Retinal pigment epithelial cell (primary cell): ENCODE measurements at regions not wholly inside any gene's neighbourhood (a gene's known extent, or its start where the extent isn't known, plus 50 kb on each side); places are given as distances from the start of the nearest gene placed in this dataset.

Source experiments
- DNase-seq: peaks from one replicate; pipeline ENCODE4 v3.0.0-alpha.2; 2010; ENCODE audit warnings: low read depth
- H3K4me3 ChIP-seq: 2 replicates; pipeline ENCODE4 v1.5.1; 2011; ENCODE audit warnings: mild to moderate bottlenecking, low read length, control low read depth, moderate library complexity
- TF ChIP-seq, protein P1 (sequence below): conservative IDR thresholded peaks from 2 replicates; pipeline ENCODE4 v1.5.1; 2011; ENCODE audit warnings: low read depth, low read length, control low read depth, inconsistent platforms

GRCh38 chr19:16023146-16023915 lies 53.0 kb upstream of the TPM4 start:
- no peak for DNase-seq
- no peak overlapping the region for H3K4me3 ChIP-seq
- TF ChIP-seq, protein P1, sequence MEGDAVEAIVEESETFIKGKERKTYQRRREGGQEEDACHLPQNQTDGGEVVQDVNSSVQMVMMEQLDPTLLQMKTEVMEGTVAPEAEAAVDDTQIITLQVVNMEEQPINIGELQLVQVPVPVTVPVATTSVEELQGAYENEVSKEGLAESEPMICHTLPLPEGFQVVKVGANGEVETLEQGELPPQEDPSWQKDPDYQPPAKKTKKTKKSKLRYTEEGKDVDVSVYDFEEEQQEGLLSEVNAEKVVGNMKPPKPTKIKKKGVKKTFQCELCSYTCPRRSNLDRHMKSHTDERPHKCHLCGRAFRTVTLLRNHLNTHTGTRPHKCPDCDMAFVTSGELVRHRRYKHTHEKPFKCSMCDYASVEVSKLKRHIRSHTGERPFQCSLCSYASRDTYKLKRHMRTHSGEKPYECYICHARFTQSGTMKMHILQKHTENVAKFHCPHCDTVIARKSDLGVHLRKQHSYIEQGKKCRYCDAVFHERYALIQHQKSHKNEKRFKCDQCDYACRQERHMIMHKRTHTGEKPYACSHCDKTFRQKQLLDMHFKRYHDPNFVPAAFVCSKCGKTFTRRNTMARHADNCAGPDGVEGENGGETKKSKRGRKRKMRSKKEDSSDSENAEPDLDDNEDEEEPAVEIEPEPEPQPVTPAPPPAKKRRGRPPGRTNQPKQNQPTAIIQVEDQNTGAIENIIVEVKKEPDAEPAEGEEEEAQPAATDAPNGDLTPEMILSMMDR, result no peak

DNA sequence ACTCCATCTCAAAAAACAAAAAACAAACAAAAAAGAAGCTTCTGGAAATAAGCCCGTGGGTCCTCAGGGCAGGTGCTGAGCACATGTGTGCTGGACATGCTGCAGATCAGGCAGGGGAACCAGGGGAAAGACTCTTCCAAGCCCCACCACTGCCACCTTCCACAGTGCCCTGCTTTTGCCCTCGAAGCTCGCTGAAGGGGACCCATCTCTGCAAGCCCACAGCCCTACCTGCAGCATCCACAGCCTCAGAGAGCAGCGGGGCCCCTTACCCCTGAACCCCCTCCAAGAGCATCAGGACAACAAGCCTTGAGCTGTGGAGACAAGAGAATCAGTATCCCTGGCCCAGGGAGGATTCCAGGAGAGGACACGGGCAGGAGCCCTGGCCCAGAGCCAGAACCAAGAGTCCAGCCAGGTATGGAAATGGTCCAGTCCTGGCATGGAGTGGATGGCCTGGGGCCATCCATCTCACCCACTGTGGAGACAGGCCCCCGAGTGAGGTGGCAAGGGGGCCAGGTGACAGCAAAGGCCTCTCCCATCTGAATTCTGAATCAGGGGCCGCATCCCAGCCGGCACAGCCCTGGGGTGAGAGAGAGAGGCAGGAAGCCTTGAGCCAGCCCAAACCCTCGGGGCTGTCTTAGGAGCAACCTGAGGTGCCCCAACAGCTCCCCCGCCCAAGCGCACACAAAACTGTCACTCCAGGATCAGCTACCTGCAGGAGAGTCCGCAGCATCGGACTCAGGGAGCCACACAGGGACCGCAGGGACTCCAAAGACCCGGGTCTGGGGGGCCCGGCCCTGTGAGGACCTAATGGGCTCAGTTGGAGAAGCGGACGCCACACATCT lies 51.8 kb upstream of the TPM4 start:
- TF ChIP-seq, protein P1, result no peak
- no peak overlapping the region for H3K4me3 ChIP-seq
- no peak for DNase-seq

DNA sequence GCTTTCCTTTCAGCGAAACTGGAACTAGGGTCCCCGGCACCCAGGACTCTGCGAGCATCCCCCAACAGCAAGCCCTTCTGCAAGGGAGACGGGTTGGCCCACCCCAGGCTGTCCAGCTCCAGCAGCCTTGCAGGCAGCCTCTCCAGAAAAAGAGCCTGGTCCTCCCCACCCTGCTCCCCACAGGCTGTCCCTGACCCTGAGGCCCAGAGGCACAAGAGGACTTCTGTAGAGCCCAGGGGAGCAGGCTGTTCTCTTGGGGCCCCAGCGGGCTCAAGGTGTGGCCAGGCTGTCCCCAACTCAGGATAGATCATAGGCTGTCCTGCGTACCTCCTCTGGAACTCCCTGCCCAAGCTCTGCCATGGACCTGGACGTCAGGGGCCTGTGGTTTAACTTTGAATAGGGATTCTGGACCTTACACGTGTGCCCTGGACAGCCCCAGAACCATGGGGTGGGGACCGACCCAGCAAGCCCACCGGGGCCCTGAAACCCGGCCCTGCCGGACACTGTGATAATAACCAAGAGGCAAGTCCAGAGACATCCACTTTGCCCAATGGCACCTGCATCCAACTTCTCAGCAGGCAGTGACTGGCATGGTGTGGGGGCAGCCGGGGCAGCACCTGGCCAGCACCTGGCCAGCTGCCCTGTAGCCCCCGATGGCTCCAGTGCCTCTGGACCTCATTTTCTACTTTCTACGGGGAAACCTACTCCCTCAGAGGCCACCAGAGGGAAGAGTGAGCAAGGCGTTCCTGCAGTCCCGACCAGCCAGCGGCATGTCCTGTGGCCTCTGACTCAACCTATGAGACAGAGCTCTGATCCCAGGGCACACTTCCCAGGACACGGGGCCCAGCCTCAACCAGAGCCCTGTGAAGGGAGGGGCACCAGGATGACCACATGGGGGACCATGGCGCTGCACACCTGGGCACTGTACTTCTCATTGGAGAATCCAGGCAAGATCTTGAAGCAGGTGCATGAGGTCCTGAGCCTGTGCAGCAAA lies 50.9 kb upstream of the TPM4 start:
- no peak overlapping the region for H3K4me3 ChIP-seq
- peak; percentile 11 for DNase-seq
- TF ChIP-seq, protein P1, result peak; percentile 73

DNA sequence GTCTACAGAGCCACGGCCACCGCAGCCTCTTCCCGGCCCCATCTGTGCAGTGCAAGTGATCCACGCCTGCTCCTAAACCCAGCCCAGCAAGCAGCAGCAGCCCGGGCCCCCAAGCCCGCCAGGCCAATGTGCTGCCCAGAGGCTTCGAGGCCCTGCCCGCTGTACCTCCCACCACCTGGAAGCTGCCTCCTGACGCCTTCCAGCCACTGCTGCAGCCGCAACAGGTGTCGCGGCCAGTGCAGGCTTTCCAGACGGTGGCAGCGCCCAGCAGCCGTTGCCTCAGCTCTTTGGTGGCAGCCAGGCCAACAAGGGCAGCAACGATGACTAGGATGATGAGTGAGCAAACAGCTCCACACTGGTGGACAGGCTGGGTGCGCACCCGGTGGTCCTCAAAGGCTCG lies 50.2 kb upstream of the TPM4 start:
- TF ChIP-seq, protein P1, result no peak
- DNase-seq, result no peak
- no peak overlapping the region for H3K4me3 ChIP-seq
